ENCODE measurements at regions not wholly inside any gene's neighbourhood (a gene's known extent, or its start where the extent isn't known, plus 50 kb on each side); places are given as distances from the start of the nearest gene placed in this dataset.

DNA sequence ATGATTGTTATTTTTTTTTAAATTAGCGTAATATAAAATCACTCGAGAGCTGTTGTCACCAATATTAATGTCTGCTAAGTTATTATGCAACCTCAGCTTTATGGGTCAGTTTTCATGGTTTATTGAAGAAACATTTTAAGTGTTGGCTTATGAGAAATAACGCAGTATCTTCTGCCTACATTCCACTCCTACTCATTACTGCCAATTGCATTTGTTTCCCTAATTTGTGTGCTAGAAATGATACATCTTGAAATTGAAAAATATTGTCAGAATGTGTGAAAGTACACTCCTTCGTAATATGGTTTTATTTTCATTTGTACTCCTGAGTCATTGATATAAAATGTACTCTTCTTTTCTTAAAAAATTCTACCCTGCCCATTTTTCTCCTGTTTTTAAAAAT lies 333.3 kb upstream of the HSF2 start:
- no peak for DNase-seq (ENCODE audit: low spot score)

DNA sequence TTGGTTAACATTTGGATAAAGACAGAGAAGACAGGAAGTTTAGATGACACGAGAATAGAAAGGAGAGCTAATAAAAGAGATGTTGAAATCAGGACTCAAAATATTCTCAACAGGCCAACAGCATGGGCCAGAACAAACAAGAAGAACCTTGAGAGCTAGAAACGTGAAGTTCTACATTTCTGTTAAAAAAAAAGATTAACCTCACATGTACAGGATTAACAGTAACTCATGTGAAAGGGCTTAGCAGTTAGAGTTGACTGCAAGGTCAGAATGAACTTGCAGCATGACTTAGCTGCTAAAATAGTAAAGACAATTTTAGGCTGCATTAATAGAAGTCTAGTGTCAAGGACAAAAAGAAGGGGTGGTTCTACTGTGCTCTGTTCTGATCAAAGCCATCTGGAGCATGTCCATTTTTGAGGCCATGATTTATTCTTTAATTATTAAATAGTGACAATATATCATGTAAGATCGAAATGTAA lies 331.1 kb upstream of the HSF2 start:
- DNase-seq (ENCODE audit: low spot score), result no peak

- no peak for DNase-seq (ENCODE audit: low spot score)
Observed at GRCh38 chr6:122069932-122070331, 329.5 kb upstream of the HSF2 start.

- no peak for DNase-seq (ENCODE audit: low spot score)
Observed at GRCh38 chr6:122072014-122072647, 327.3 kb upstream of the HSF2 start.

- DNase-seq (ENCODE audit: low spot score), result no peak
Observed at GRCh38 chr6:122075084-122075838, 324.2 kb upstream of the HSF2 start.

- no peak for DNase-seq (ENCODE audit: low spot score)
Observed at GRCh38 chr6:122075917-122076316, 323.5 kb upstream of the HSF2 start.

GRCh38 chr6:122077603-122078002 lies 321.8 kb upstream of the HSF2 start:
- no peak for DNase-seq (ENCODE audit: low spot score)

- no peak for DNase-seq (ENCODE audit: low spot score)
Observed at GRCh38 chr6:122078481-122078880, 321.0 kb upstream of the HSF2 start.

DNA sequence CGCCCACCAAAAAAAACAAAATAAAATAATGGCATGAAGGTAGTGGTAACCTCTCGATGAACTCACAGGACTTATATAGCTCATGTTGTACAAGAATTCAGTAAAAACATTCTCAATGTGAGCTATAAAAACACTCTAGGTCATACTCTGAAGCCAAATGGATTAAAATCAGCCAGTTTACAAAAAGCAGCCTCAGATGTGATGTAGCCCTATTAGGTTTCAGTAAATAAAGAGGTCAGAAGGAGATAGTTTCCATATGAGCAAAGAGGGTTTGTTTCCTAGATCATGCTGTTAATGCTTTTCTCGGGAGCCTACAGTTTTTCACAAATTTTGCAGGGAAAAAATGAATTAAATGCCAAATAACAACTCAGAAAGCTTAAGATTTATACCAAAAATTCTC lies 319.5 kb upstream of the HSF2 start:
- DNase-seq (ENCODE audit: low spot score), result no peak

DNA sequence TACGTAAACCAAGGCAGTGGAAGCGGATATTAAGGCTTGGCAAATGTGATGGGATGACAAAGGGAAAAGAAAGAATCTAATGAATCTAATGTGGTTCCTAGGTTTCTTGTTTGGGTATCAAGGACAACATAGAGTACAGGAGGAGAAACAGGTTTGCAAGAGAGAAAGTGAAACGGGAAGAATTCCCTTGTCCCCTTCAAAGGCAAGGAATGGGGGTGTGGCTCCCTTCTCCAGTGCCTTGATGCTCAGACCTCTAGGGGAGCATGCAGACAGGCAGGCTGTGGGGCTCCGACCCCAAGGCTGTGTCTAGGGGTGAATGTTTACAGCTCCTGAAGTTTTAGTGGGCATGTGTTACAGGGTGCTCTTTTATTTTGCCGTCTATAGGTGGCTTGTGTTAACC lies 317.5 kb upstream of the HSF2 start:
- no peak for DNase-seq (ENCODE audit: low spot score)

GRCh38 chr6:122082370-122082769 lies 317.1 kb upstream of the HSF2 start:
- no peak for DNase-seq (ENCODE audit: low spot score)

GRCh38 chr6:122092366-122092765 lies 307.1 kb upstream of the HSF2 start:
- DNase-seq (ENCODE audit: low spot score), result no peak

DNA sequence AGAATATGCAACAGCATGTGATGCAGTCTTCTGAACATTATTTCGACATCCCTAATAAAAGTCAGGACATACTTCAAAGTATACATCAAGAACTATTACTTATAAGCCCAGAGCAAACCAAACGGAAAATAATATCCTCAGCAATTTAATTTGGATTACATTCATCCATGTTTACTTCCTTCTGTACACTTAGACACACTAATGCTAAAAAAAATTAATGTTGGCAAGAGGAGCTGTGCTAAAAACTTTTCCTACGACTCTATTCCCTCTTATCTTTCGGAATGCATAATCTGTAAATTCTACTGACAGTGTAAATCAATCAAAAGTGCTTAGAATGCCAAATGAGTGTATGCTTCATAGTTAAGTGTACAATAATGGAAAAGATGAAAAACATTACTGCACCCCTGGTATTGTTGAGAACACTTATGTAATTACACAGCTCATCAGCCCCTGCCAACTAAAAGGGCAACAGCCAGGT lies 301.2 kb upstream of the HSF2 start:
- no peak for DNase-seq (ENCODE audit: low spot score)

- DNase-seq (ENCODE audit: low spot score), result no peak
Observed at GRCh38 chr6:122102026-122102425, 297.4 kb upstream of the HSF2 start.

GRCh38 chr6:122107256-122107852 lies 292.1 kb upstream of the HSF2 start:
- DNase-seq (ENCODE audit: low spot score), result no peak

DNA sequence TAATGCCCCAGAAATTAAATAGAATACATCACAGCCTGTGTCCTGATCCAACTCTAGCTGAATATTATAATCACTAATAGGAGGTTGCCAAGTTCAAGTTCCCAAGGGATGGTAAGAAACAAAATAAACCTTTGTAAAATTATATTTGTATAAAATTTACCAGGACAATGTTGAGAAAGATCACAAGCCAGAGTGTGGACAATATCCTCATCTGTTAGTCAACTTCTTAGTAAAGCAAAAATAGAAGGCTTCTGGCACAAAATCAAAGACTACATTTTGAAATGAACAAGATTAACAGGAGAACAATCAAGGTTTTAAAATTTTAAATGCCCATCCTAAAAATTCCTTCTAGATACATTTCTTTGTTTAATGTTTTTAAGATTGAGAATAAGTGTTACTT lies 290.4 kb upstream of the HSF2 start:
- no peak for DNase-seq (ENCODE audit: low spot score)

GRCh38 chr6:122114717-122115116 lies 284.7 kb upstream of the HSF2 start:
- no peak for DNase-seq (ENCODE audit: low spot score)

GRCh38 chr6:122116119-122116834 lies 283.2 kb upstream of the HSF2 start:
- DNase-seq (ENCODE audit: low spot score), result no peak

GRCh38 chr6:122116835-122117627 lies 282.4 kb upstream of the HSF2 start:
- DNase-seq (ENCODE audit: low spot score), result no peak

DNA sequence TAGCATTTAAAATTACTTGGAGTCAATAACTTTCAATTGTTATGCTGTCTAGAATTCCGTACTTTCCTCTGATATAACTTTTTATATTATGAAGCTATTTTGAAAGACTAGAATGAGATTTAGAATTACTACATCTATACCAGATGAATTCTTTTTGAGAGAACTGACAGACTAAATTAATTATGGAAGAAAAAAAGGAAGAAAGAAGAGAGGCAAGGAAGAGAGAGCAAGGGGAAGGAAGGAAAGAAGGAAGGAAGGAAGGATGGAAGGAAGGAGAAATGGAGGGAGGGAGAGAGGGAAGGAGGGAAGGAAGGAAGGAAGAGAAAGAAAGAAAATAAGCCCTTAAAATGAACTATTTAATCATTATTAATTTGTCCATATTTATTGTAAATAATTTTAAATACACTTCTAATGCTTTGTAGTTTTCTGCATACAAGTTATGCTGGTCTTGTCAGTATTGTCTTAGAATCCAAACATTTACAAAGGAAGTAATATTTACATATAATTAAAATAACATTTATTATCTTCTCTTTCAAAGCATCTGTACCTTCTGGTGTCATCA lies 280.4 kb upstream of the HSF2 start:
- no peak for DNase-seq (ENCODE audit: low spot score)

GRCh38 chr6:122122202-122122601 lies 277.2 kb upstream of the HSF2 start:
- no peak for DNase-seq (ENCODE audit: low spot score)
